ENCODE measurements at regions not wholly inside any gene's neighbourhood (a gene's known extent, or its start where the extent isn't known, plus 50 kb on each side); places are given as distances from the start of the nearest gene placed in this dataset.

- TF ChIP-seq CTCF (optimal IDR thresholded peaks at IDR 0.05 in 1 of 3, IDR thresholded peaks at IDR 0.05 in 1 of 3, conservative IDR thresholded peaks at IDR 0.05 in 1 of 3; ENCODE audit: extremely low read depth in 1 of 3, insufficient read depth in 2 of 3, low read length in 3 of 3) (no peak), EZH2 (IDR thresholded peaks at IDR 0.05; ENCODE audit: low read length) (no peak)
Observed at GRCh38 chr11:26228778-26229177, 103.2 kb upstream of the ANO3 start.

Measured in keratinocyte (primary cell).